Endothelial cell (in vitro differentiated cells): ENCODE measurements at regions not wholly inside any gene's neighbourhood (a gene's known extent, or its start where the extent isn't known, plus 50 kb on each side); places are given as distances from the start of the nearest gene placed in this dataset.

ENCODE experiments used
- DNase-seq: peaks from one replicate; pipeline ENCODE4 v3.0.0; 2021; ENCODE audit warnings: low spot score
- H3K27ac Mint-ChIP-seq: one replicate; pipeline ENCODE4 v1.8.0; 2021; ENCODE audit warnings: mixed read lengths, inconsistent platforms; ENCODE audit not compliant: unreplicated experiment
- H3K27me3 Mint-ChIP-seq: one replicate; pipeline ENCODE4 v1.8.0; 2021; ENCODE audit warnings: mild to moderate bottlenecking, moderate library complexity, mixed read lengths, inconsistent platforms; ENCODE audit not compliant: unreplicated experiment
- H3K36me3 Mint-ChIP-seq: one replicate; pipeline ENCODE4 v1.8.0; 2021; ENCODE audit warnings: mild to moderate bottlenecking, low read depth, mixed read lengths, inconsistent platforms; ENCODE audit not compliant: unreplicated experiment
- H3K4me1 Mint-ChIP-seq: one replicate; pipeline ENCODE4 v1.8.0; 2021; ENCODE audit warnings: mild to moderate bottlenecking, mixed read lengths, inconsistent platforms; ENCODE audit not compliant: unreplicated experiment
- H3K4me3 Mint-ChIP-seq: one replicate; pipeline ENCODE4 v1.8.0; 2021; ENCODE audit warnings: mild to moderate bottlenecking, mixed read lengths, inconsistent platforms; ENCODE audit not compliant: unreplicated experiment
- H3K9me3 Mint-ChIP-seq: one replicate; pipeline ENCODE4 v1.8.0; 2021; ENCODE audit warnings: mixed read lengths, inconsistent platforms; ENCODE audit not compliant: unreplicated experiment
- CTCF ChIP-seq: fragments of 200-600 bp; sonication (generic); IDR thresholded peaks from one replicate; pipeline ENCODE4 v1.5.0; 2021; ENCODE audit warnings: antibody characterized with exemption; ENCODE audit not compliant: unreplicated experiment

DNA sequence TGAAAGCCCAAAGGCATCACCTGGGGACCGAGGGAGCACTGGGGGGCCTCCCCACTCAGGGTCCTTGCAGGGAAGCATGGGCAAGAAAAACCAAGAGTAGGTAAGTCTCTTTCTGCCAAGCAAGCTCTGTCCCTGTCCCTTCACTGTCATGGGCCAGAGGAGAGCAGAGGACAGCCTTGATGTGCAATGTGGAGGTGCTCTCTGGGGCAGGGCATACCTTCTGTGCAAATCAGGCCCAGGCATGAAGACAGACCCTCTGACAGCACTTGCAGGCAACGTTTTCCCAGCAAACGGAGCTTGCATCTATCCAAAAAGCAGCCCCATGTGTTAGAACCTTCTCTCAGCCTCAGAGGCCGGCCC, 192.5 kb upstream of the PWP1 start:
- peaks cover 8% of the 10 kb centered on the region for H3K4me1 Mint-ChIP-seq
- no peak overlapping the region for H3K4me3 Mint-ChIP-seq
- no peaks in the 10 kb centered on the region for H3K9me3 Mint-ChIP-seq
- peaks cover 6% of the 10 kb centered on the region for H3K27me3 Mint-ChIP-seq
- DNase-seq, result no peak
- no peak overlapping the region for H3K27ac Mint-ChIP-seq
- no peaks in the 10 kb centered on the region for H3K36me3 Mint-ChIP-seq
- TF ChIP-seq CTCF, result no peak

DNA sequence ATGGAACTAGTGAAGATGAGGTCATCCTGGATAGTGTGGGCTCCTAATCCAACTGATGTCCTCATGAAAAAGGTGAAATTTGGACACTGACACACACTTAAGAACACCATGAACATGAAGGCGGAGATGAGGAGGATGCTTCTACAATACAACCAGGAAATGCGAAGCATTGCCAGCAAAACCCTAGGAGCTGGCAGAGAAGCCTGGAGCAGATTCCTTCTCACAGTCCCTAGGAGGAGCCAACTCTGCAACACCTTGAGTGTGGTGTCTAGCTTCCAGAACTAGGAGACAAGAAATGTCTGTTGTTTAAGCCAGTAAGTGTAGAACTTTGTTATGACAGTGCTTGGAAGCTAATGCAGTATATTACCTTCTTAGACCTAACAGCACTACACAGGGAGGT, 191.9 kb upstream of the PWP1 start:
- no peak for DNase-seq
- H3K4me3 Mint-ChIP-seq, result no peak overlapping the region
- peaks cover 6% of the 10 kb centered on the region for H3K27me3 Mint-ChIP-seq
- H3K9me3 Mint-ChIP-seq, result no peaks in the 10 kb centered on the region
- peaks cover 8% of the 10 kb centered on the region for H3K4me1 Mint-ChIP-seq
- no peaks in the 10 kb centered on the region for H3K36me3 Mint-ChIP-seq
- H3K27ac Mint-ChIP-seq, result no peak overlapping the region
- no peak for TF ChIP-seq CTCF

DNA sequence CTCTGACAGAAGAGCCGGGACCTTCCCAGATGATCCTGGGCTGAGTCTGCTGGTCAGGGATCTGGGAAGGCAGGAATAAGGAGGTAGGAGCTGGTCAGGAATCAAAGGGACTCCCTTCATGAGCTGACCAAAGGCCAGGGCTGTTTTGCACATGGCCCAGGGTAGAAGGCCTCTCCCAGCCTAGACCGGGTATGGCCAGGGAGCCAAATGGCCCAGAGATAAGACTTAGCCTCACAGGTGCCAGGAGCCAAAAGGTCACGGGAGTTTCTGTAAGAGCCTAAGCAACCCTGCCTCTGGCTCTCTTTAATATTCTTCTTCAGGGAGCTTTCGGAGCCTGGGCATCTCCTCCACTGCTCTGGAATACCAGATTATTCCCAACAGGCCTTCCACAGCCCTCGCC, 191.3 kb upstream of the PWP1 start:
- TF ChIP-seq CTCF, result no peak
- peaks cover 6% of the 10 kb centered on the region for H3K27me3 Mint-ChIP-seq
- no peak for DNase-seq
- no peaks in the 10 kb centered on the region for H3K36me3 Mint-ChIP-seq
- no peaks in the 10 kb centered on the region for H3K9me3 Mint-ChIP-seq
- no peak overlapping the region for H3K27ac Mint-ChIP-seq
- H3K4me3 Mint-ChIP-seq, result no peak overlapping the region
- peaks cover 8% of the 10 kb centered on the region for H3K4me1 Mint-ChIP-seq

DNA sequence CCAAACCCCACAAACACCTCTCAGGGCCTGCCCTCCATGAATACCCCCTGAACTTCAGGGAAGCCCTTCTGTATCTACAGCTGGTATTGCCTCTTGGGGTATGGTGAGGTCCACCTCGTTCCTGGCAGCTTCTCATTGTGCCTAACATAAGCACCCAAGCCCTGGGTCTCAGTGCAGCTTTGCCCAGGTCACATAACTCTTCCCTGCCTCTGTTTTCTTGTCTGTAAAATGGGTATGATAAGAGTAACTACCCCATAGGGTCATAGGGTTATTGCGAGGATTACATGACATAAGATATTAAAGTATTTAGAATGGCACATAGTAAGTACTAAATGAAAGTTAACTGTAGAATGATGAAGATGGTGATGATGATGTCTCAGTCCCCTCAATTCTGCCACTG, 190.0 kb upstream of the PWP1 start:
- H3K4me1 Mint-ChIP-seq, result peaks cover 8% of the 10 kb centered on the region
- no peaks in the 10 kb centered on the region for H3K36me3 Mint-ChIP-seq
- no peak for DNase-seq
- no peak for TF ChIP-seq CTCF
- peaks cover 6% of the 10 kb centered on the region for H3K27me3 Mint-ChIP-seq
- H3K9me3 Mint-ChIP-seq, result no peaks in the 10 kb centered on the region
- H3K4me3 Mint-ChIP-seq, result no peak overlapping the region
- H3K27ac Mint-ChIP-seq, result no peak overlapping the region

GRCh38 chr12:107497231-107497630, 188.4 kb upstream of the PWP1 start:
- no peaks in the 10 kb centered on the region for H3K9me3 Mint-ChIP-seq
- no peak overlapping the region for H3K27ac Mint-ChIP-seq
- no peak for DNase-seq
- peaks cover 6% of the 10 kb centered on the region for H3K27me3 Mint-ChIP-seq
- H3K4me1 Mint-ChIP-seq, result peaks cover 8% of the 10 kb centered on the region
- no peak for TF ChIP-seq CTCF
- no peaks in the 10 kb centered on the region for H3K36me3 Mint-ChIP-seq
- no peak overlapping the region for H3K4me3 Mint-ChIP-seq
